Parathyroid adenoma (tissue), 2 donors: ENCODE measurements at regions not wholly inside any gene's neighbourhood (a gene's known extent, or its start where the extent isn't known, plus 50 kb on each side); places are given as distances from the start of the nearest gene placed in this dataset.

Experiments used
- H2AFZ ChIP-seq: fragments of 300-600 bp; sonication (generic); one replicate; pipeline ENCODE4 v1.7.0; 2017; ENCODE audit warnings: antibody characterized with exemption, mild to moderate bottlenecking
- H3K27ac ChIP-seq: fragments of 300-600 bp; sonication (generic); one replicate; pipeline ENCODE4 v1.7.0; 2017
- H3K27me3 ChIP-seq: fragments of 300-600 bp; sonication (generic); one replicate; pipeline ENCODE4 v1.7.0; 2017; ENCODE audit warnings: low read length; ENCODE audit not compliant: control insufficient read depth, insufficient read depth
- H3K36me3 ChIP-seq: fragments of 300-600 bp; sonication (generic); one replicate; pipeline ENCODE4 v1.7.0; 2017; ENCODE audit warnings: low read length; ENCODE audit not compliant: control insufficient read depth, insufficient read depth
- H3K4me1 ChIP-seq: fragments of 300-600 bp; sonication (generic); one replicate; pipeline ENCODE4 v1.7.0; 2017; ENCODE audit warnings: control low read depth
- H3K4me2 ChIP-seq: fragments of 300-600 bp; sonication (generic); one replicate; pipeline ENCODE4 v1.7.0; 2017; ENCODE audit warnings: low read length
- H3K4me3 ChIP-seq: fragments of 300-600 bp; sonication (generic); one replicate; pipeline ENCODE4 v1.7.0; 2017; ENCODE audit warnings: low read depth, low read length
- H3K79me2 ChIP-seq: fragments of 300-600 bp; sonication (generic); one replicate; pipeline ENCODE4 v1.7.0; 2017; ENCODE audit warnings: control low read depth
- H3K9ac ChIP-seq: fragments of 300-600 bp; sonication (generic); one replicate; pipeline ENCODE4 v1.7.0; 2017; ENCODE audit warnings: mild to moderate bottlenecking
- H3K9me3 ChIP-seq: fragments of 300-600 bp; sonication (generic); one replicate; pipeline ENCODE4 v1.7.0; 2017; ENCODE audit warnings: low read length; ENCODE audit not compliant: control insufficient read depth
- TF ChIP-seq, protein P1 (sequence below): fragments of 300-600 bp; sonication (generic); IDR thresholded peaks from one replicate; pipeline ENCODE4 v1.7.0; 2017; ENCODE audit warnings: antibody characterized with exemption, mild to moderate bottlenecking
- donor health status: primary hyperparathyroidism.

DNA sequence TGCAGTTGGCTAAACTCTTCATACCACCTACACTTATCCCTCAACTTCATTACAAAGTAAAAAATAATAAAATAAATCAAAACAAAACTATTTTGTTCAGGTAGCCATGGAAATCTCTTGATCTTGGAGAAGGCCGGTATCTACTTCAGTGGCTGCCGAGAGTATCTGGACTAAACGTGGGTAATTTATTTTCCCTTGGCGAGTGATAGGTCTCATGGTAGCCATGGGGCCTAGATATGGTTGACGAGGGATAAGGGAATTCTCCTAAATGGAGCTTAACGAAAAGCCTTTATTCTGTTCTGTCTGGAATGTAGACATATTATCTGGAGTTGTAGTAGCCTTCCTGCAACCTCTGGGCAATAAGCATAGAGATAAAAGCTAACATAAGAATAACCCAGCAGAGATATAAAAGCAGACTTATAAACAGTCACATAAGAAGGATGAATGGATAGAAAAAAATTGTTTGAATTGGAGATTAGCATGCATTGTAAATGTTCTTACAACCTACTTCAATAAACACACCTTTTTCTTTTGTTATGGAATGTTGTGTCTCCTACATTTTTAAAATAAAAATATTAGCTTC, 281.3 kb upstream of the ARRDC4 start:
- Histone ChIP-seq H3K4me3 (no peak overlapping the region), H3K36me3 (no peaks in the 10 kb centered on the region), H3K9ac (no peak overlapping the region), H3K27me3 (no peaks in the 10 kb centered on the region), H3K27ac (no peak overlapping the region), H3K9me3 (no peaks in the 10 kb centered on the region), H3K79me2 (no peaks in the 10 kb centered on the region), H3K4me2 (no peak overlapping the region), H3K4me1 (peaks cover 3% of the 10 kb centered on the region), H2AFZ (peak overlapping the region; percentile 61)
- TF ChIP-seq, protein P1, sequence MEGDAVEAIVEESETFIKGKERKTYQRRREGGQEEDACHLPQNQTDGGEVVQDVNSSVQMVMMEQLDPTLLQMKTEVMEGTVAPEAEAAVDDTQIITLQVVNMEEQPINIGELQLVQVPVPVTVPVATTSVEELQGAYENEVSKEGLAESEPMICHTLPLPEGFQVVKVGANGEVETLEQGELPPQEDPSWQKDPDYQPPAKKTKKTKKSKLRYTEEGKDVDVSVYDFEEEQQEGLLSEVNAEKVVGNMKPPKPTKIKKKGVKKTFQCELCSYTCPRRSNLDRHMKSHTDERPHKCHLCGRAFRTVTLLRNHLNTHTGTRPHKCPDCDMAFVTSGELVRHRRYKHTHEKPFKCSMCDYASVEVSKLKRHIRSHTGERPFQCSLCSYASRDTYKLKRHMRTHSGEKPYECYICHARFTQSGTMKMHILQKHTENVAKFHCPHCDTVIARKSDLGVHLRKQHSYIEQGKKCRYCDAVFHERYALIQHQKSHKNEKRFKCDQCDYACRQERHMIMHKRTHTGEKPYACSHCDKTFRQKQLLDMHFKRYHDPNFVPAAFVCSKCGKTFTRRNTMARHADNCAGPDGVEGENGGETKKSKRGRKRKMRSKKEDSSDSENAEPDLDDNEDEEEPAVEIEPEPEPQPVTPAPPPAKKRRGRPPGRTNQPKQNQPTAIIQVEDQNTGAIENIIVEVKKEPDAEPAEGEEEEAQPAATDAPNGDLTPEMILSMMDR = no peak

DNA sequence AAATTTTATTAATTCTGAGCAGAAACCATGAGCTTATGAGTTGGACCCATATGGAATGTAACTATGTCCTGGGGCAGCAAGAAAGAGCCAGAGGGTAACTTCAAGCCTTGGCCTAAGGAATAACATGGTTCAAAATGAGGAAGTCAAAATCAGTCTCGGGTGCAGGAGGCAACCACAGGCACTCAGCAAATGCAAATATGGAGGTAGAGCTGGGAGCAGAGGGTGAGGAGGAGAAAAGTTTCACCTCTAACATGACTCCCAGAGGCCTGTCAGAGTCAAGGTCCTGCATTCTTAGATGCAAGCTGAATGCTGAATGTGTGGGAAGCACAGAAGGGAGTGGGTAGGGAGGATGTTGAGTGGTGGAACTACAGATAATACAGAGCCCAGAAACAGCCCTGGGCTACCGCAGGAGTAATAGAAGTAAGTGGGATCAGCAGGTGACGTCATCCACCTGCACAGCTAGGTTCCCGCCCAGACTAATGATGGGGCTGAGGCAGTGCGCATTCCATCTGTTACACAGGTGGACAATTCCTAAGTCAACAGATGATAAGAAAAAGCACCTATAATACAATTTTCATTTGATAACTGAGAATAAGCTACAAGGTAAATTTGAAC, 279.8 kb upstream of the ARRDC4 start:
- H3K9ac ChIP-seq = no peak overlapping the region
- no peaks in the 10 kb centered on the region for H3K79me2 ChIP-seq
- H3K27me3 ChIP-seq = no peaks in the 10 kb centered on the region
- peaks cover 3% of the 10 kb centered on the region for H3K4me1 ChIP-seq
- no peak overlapping the region for H2AFZ ChIP-seq
- no peak overlapping the region for H3K4me2 ChIP-seq
- H3K36me3 ChIP-seq = no peaks in the 10 kb centered on the region
- TF ChIP-seq, protein P1 = no peak
- H3K4me3 ChIP-seq = no peak overlapping the region
- no peak overlapping the region for H3K27ac ChIP-seq
- H3K9me3 ChIP-seq = no peaks in the 10 kb centered on the region

DNA sequence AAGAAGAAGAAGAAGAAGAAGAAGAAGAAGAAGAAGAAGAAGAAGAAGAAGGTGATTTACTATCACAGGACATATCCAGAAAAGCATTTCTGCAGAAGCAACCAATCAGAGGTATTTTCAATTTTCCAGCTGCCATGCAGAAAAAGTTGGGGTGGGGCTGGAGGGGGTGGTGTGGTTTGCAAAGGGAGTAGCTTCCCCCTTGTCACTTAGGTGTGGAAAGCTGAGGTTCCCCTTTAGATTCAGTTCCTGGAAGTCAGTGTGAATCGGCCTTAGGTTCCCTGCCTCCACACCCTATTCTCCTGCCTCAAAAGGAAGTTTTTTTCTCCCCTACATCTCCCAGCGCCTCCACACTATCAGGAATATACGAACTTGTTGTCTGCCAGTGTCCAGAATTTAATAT, 276.7 kb upstream of the ARRDC4 start:
- Histone ChIP-seq H2AFZ (no peak overlapping the region), H3K9me3 (no peaks in the 10 kb centered on the region), H3K27me3 (no peaks in the 10 kb centered on the region), H3K4me2 (no peak overlapping the region), H3K27ac (no peak overlapping the region), H3K4me1 (peaks cover 3% of the 10 kb centered on the region), H3K9ac (no peak overlapping the region), H3K4me3 (no peak overlapping the region), H3K79me2 (no peaks in the 10 kb centered on the region), H3K36me3 (no peaks in the 10 kb centered on the region)
- TF ChIP-seq, protein P1 = no peak

DNA sequence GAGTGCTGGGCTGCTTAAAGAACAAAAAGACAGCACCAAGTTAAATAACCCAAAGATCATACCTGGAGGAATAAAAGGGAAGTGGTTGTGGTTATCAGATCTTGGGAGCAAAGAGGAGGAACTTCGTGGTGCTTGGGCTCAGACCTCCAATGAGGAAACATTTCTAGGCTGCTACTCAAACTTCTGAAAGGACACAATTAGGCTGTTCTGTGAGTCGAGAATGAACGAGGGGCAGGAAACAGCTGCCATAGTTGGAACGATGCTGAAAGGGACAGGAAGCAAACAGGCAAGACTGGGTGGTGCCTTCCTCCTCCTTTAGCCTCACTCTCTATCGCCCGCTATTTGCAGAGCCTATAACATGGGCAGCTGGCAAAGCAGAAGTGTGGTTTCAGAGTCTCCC, 276.3 kb upstream of the ARRDC4 start:
- Histone ChIP-seq H2AFZ (no peak overlapping the region), H3K4me3 (no peak overlapping the region), H3K79me2 (no peaks in the 10 kb centered on the region), H3K4me1 (peaks cover 2% of the 10 kb centered on the region), H3K27ac (no peak overlapping the region), H3K27me3 (no peaks in the 10 kb centered on the region), H3K4me2 (no peak overlapping the region), H3K9ac (no peak overlapping the region), H3K36me3 (no peaks in the 10 kb centered on the region), H3K9me3 (no peaks in the 10 kb centered on the region)
- TF ChIP-seq, protein P1 = no peak

DNA sequence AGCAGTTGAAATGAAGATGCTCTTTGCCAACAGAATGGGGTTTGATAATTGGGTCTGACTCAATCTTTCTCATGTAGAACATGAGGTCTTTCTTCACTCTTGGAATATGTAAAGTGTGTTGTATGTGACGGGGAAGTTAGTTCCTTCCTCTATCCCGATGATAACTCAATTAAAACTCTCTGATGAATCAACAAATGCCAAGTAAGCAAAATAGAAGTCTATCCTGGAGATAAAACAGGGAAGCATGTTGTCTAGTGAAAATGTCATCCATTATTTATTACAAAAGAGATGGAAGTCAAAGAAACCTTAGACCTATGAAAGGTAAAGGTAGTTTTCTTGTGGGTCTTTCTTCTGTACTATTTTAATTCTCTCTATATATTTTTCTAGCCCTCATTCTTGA, 274.2 kb upstream of the ARRDC4 start:
- Histone ChIP-seq H3K4me3 (no peak overlapping the region), H3K27me3 (no peaks in the 10 kb centered on the region), H3K36me3 (no peaks in the 10 kb centered on the region), H3K9me3 (no peaks in the 10 kb centered on the region), H3K79me2 (no peaks in the 10 kb centered on the region), H3K4me2 (no peak overlapping the region), H3K27ac (no peak overlapping the region), H3K4me1 (no peaks in the 10 kb centered on the region), H2AFZ (no peak overlapping the region), H3K9ac (no peak overlapping the region)
- TF ChIP-seq, protein P1 = no peak
